ENCODE measurements at regions not wholly inside any gene's neighbourhood (a gene's known extent, or its start where the extent isn't known, plus 50 kb on each side); places are given as distances from the start of the nearest gene placed in this dataset.

DNA sequence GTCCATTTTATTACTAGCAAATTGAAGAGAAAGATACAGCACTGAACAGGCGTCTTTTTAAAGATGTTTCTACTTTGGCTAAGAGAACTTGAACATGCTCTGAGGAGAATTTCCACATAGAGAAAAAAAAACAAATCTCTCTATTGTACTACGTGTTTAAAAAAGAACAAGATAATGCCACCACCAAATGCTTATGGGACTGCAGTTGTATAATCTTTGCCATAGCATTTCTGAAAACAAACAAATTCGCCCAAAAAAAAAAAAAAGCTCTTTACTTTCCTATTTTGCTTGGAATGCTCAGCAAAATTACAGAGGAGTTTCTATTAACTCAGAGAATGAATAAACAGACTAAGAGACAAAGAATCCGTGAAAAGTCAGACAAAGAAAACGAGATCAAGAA lies 114.2 kb downstream of the CNTN3 start:
- DNase-seq = no peak
- no peaks in the 10 kb centered on the region for H3K4me1 ChIP-seq (ENCODE audit: low read length)
- H3K9me2 ChIP-seq (replicated peaks; ENCODE audit: insufficient read depth, low read length) = no peaks in the 10 kb centered on the region
- H2AFZ ChIP-seq (ENCODE audit: low read length) = no peak overlapping the region
- no peak overlapping the region for H3K27ac ChIP-seq (ENCODE audit: low read length)
- H3K79me2 ChIP-seq (ENCODE audit: low read length) = no peaks in the 10 kb centered on the region
- H3K36me3 ChIP-seq (replicated peaks; ENCODE audit: insufficient read depth, low read length) = no peaks in the 10 kb centered on the region
- H3K4me2 ChIP-seq (ENCODE audit: low read depth, low read length) = no peak overlapping the region
- no peaks in the 10 kb centered on the region for H4K20me1 ChIP-seq (ENCODE audit: insufficient read depth, low read length)
- H3F3A ChIP-seq (ENCODE audit: insufficient read depth, low read length) = no peaks in the 10 kb centered on the region
- H3K9me3 ChIP-seq (replicated peaks; ENCODE audit: insufficient read depth, low read length) = no peaks in the 10 kb centered on the region
- TF ChIP-seq EZH2 (optimal IDR thresholded peaks at IDR 0.05; ENCODE audit: low read depth, low read length) (no peak), EZH2phosphoT487 (IDR thresholded peaks at IDR 0.05; ENCODE audit: low read length) (no peak)
- TF ChIP-seq, protein P1, sequence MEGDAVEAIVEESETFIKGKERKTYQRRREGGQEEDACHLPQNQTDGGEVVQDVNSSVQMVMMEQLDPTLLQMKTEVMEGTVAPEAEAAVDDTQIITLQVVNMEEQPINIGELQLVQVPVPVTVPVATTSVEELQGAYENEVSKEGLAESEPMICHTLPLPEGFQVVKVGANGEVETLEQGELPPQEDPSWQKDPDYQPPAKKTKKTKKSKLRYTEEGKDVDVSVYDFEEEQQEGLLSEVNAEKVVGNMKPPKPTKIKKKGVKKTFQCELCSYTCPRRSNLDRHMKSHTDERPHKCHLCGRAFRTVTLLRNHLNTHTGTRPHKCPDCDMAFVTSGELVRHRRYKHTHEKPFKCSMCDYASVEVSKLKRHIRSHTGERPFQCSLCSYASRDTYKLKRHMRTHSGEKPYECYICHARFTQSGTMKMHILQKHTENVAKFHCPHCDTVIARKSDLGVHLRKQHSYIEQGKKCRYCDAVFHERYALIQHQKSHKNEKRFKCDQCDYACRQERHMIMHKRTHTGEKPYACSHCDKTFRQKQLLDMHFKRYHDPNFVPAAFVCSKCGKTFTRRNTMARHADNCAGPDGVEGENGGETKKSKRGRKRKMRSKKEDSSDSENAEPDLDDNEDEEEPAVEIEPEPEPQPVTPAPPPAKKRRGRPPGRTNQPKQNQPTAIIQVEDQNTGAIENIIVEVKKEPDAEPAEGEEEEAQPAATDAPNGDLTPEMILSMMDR (IDR thresholded peaks at IDR 0.05; ENCODE audit: low read length) = no peak
- H3K27me3 ChIP-seq (replicated peaks; ENCODE audit: insufficient read depth, low read length) = no peaks in the 10 kb centered on the region
- no peak overlapping the region for H3K4me3 ChIP-seq (ENCODE audit: low read length)
- no peak overlapping the region for H3K9ac ChIP-seq (ENCODE audit: low read length)

DNA sequence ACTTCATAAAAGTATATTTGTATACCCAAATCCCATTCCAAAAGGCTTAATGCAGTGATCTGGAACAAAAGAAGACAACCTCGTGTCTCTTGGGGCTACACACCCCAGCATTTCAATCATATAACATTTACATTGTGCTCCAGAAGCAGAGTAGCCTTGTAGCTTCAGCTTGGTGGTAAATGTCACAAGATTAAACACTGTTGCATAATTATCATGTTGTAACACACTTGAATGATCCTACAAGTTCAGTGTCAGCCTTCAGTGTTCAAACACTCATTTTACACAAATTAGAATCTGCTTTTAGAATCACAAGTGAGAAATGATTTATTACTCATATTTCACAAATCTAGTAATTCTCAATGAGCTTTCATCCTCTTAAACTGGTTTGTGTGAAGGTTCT lies 122.6 kb downstream of the CNTN3 start:
- no peaks in the 10 kb centered on the region for H3F3A ChIP-seq (ENCODE audit: insufficient read depth, low read length)
- no peaks in the 10 kb centered on the region for H4K20me1 ChIP-seq (ENCODE audit: insufficient read depth, low read length)
- H3K4me1 ChIP-seq (ENCODE audit: low read length) = no peaks in the 10 kb centered on the region
- H3K9me2 ChIP-seq (replicated peaks; ENCODE audit: insufficient read depth, low read length) = no peaks in the 10 kb centered on the region
- no peak for TF ChIP-seq EZH2phosphoT487 (IDR thresholded peaks at IDR 0.05; ENCODE audit: low read length)
- TF ChIP-seq EZH2 (optimal IDR thresholded peaks at IDR 0.05; ENCODE audit: low read depth, low read length) = no peak
- TF ChIP-seq, protein P1 (IDR thresholded peaks at IDR 0.05; ENCODE audit: low read length) = no peak
- no peaks in the 10 kb centered on the region for H3K79me2 ChIP-seq (ENCODE audit: low read length)
- no peak overlapping the region for H3K4me2 ChIP-seq (ENCODE audit: low read depth, low read length)
- no peaks in the 10 kb centered on the region for H3K27me3 ChIP-seq (replicated peaks; ENCODE audit: insufficient read depth, low read length)
- H3K4me3 ChIP-seq (ENCODE audit: low read length) = no peak overlapping the region
- H3K36me3 ChIP-seq (replicated peaks; ENCODE audit: insufficient read depth, low read length) = no peaks in the 10 kb centered on the region
- DNase-seq = no peak
- H3K9me3 ChIP-seq (replicated peaks; ENCODE audit: insufficient read depth, low read length) = no peaks in the 10 kb centered on the region
- no peak overlapping the region for H2AFZ ChIP-seq (ENCODE audit: low read length)
- no peak overlapping the region for H3K9ac ChIP-seq (ENCODE audit: low read length)
- no peak overlapping the region for H3K27ac ChIP-seq (ENCODE audit: low read length)

DNA sequence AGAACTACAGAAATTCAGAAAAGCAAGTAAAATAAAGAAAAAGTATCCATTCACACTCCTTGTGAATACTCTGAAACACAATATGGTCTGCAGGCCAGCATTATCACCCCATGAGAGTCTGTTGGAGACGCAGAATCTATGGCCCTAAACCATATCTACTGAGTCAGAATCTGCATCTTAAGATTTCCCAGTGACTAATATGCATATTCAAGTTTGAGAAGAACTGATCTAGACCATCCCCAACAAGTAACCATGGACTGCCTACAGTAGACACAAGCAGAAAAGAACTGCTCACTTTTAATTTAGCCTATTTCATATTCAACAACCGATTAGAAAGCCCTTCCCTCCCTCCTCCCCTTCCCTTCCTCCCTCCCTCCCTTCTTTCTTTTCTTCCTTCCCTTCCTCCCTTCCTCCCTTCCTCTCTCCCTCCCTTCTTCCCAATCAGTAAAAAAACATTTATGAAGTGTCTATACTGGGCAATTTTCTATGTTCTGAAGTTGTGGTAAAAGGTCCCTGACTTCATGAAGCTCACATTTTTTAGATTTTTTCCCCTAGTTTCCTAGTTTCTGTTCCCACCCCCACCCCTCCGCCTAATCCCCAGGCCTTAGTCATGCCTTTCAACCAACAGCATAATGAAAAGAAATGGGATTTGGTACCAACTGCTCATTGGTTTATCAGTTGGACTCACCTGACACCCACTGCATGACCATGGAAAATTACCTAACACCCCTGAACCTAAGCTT lies 125.2 kb downstream of the CNTN3 start:
- Histone ChIP-seq H3K4me1 (ENCODE audit: low read length) (no peaks in the 10 kb centered on the region), H3K27ac (ENCODE audit: low read length) (no peak overlapping the region), H3K9me2 (replicated peaks; ENCODE audit: insufficient read depth, low read length) (no peaks in the 10 kb centered on the region), H3F3A (ENCODE audit: insufficient read depth, low read length) (no peaks in the 10 kb centered on the region), H3K4me2 (ENCODE audit: low read depth, low read length) (no peak overlapping the region), H3K27me3 (replicated peaks; ENCODE audit: insufficient read depth, low read length) (no peaks in the 10 kb centered on the region), H3K36me3 (replicated peaks; ENCODE audit: insufficient read depth, low read length) (no peaks in the 10 kb centered on the region), H3K9ac (ENCODE audit: low read length) (no peak overlapping the region), H4K20me1 (ENCODE audit: insufficient read depth, low read length) (no peaks in the 10 kb centered on the region), H3K79me2 (ENCODE audit: low read length) (no peaks in the 10 kb centered on the region), H3K9me3 (replicated peaks; ENCODE audit: insufficient read depth, low read length) (no peaks in the 10 kb centered on the region), H2AFZ (ENCODE audit: low read length) (no peak overlapping the region), H3K4me3 (ENCODE audit: low read length) (no peak overlapping the region)
- no peak for TF ChIP-seq EZH2 (optimal IDR thresholded peaks at IDR 0.05; ENCODE audit: low read depth, low read length)
- TF ChIP-seq, protein P1 (IDR thresholded peaks at IDR 0.05; ENCODE audit: low read length) = no peak
- no peak for TF ChIP-seq EZH2phosphoT487 (IDR thresholded peaks at IDR 0.05; ENCODE audit: low read length)
- no peak for DNase-seq
